ENCODE measurements at regions not wholly inside any gene's neighbourhood (a gene's known extent, or its start where the extent isn't known, plus 50 kb on each side); places are given as distances from the start of the nearest gene placed in this dataset.

DNA sequence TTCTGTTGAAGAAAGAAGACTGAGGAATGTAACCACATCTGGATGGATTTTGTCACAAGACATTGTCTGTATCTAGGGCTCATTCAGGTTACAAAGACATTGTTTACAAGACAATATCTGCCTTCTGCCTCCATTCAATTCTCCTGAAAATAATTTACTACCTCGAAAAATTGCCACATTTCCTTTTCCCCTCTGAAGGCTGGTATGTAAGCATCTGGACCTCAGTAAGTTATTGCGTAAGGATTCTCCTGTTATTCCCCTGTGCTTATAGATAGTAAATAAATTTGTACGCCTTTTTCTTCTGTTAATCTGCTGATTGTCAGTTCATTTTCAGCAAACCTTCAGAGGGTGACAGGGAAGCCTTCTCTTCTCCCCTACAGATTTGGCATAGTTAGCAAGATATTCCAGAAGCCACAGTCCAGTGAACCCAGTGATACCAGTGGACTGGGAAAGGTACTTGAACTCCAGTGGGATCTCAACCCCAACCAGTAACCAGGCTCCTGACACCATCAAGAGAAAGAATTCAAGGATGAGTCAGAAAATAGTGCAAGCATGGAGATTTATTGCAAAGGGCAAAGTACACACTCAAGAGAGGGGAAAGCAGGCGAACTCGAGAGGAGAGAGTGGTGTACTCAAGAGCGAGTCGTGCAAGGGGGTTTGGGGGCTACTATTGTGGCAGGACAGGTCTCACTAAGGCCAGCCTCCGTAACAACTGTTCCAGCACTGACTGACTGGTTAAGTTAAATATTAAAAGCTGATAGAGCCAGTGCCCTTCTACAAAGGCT, 706.9 kb upstream of the GHITM start:
- TF ChIP-seq, protein P1, sequence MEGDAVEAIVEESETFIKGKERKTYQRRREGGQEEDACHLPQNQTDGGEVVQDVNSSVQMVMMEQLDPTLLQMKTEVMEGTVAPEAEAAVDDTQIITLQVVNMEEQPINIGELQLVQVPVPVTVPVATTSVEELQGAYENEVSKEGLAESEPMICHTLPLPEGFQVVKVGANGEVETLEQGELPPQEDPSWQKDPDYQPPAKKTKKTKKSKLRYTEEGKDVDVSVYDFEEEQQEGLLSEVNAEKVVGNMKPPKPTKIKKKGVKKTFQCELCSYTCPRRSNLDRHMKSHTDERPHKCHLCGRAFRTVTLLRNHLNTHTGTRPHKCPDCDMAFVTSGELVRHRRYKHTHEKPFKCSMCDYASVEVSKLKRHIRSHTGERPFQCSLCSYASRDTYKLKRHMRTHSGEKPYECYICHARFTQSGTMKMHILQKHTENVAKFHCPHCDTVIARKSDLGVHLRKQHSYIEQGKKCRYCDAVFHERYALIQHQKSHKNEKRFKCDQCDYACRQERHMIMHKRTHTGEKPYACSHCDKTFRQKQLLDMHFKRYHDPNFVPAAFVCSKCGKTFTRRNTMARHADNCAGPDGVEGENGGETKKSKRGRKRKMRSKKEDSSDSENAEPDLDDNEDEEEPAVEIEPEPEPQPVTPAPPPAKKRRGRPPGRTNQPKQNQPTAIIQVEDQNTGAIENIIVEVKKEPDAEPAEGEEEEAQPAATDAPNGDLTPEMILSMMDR (IDR thresholded peaks at IDR 0.05) = no peak
- TF ChIP-seq EP300 (IDR thresholded peaks at IDR 0.05) = no peak
